Thoracic aorta (tissue), 2 donors: ENCODE measurements at regions not wholly inside any gene's neighbourhood (a gene's known extent, or its start where the extent isn't known, plus 50 kb on each side); places are given as distances from the start of the nearest gene placed in this dataset.

Source experiments
- ATAC-seq: fragments of 150-250 bp; one replicate; pipeline ENCODE4 v1.8.0; 2017; ENCODE audit warnings: low read depth; ENCODE audit not compliant: insufficient number of reproducible peaks, low FRiP score
- DNase-seq: peaks from one replicate; pipeline ENCODE4 v3.0.0-alpha.2; 2020; ENCODE audit warnings: low spot score
- H3K27ac ChIP-seq, 2 donors: fragments of 200-600 bp; sonication (generic); 1 replicate in 1 of 2; 2 replicates in 1 of 2; pipeline ENCODE4 v1.5.1; 2016; ENCODE audit warnings: mild to moderate bottlenecking in 2 of 2, moderate library complexity in 2 of 2
- H3K27me3 ChIP-seq: fragments of 200-600 bp; sonication (generic); replicated peaks from 2 replicates; pipeline ENCODE4 v1.6.0; 2016; ENCODE audit warnings: mild to moderate bottlenecking; ENCODE audit not compliant: insufficient read depth
- H3K36me3 ChIP-seq: fragments of 200-600 bp; sonication (generic); one replicate; pipeline ENCODE4 v1.5.1; 2016
- H3K4me1 ChIP-seq, 2 donors: fragments of 200-600 bp; sonication (generic); 1 replicate in 1 of 2; 2 replicates in 1 of 2; pipeline versions ENCODE4 v1.5.1 to v1.6.0; 2016; ENCODE audit warnings: low read depth in 2 of 2, mild to moderate bottlenecking in 1 of 2; ENCODE audit not compliant: control insufficient read depth in 1 of 2
- H3K4me3 ChIP-seq: fragments of 200-600 bp; sonication (generic); 2 replicates; pipeline ENCODE4 v1.5.1; 2016; ENCODE audit warnings: mild to moderate bottlenecking
- H3K9me3 ChIP-seq: fragments of 200-600 bp; sonication (generic); 2 replicates; pipeline ENCODE4 v1.5.1; 2016
- CTCF ChIP-seq: fragments of 200-600 bp; sonication (generic); IDR thresholded peaks from one replicate; pipeline ENCODE4 v1.5.1; 2019; ENCODE audit warnings: antibody characterized with exemption

- DNase-seq (no peak), ATAC-seq (no peak)
- Histone ChIP-seq H3K27ac (no peak overlapping the region), H3K9me3 (no peaks in the 10 kb centered on the region), H3K4me3 (no peak overlapping the region), H3K36me3 (no peaks in the 10 kb centered on the region), H3K4me1 (no peaks in the 10 kb centered on the region), H3K27me3 (no peaks in the 10 kb centered on the region)
- no peak for TF ChIP-seq CTCF
Observed at GRCh38 chr9:28289746-28290145, 716.5 kb upstream of the C9orf72 start.

- no peaks in the 10 kb centered on the region for H3K4me1 ChIP-seq
- TF ChIP-seq CTCF, result no peak
- no peaks in the 10 kb centered on the region for H3K36me3 ChIP-seq
- ATAC-seq, result no peak
- H3K27me3 ChIP-seq, result no peaks in the 10 kb centered on the region
- no peak for DNase-seq
- no peak overlapping the region for H3K4me3 ChIP-seq
- no peaks in the 10 kb centered on the region for H3K9me3 ChIP-seq
- no peak overlapping the region for H3K27ac ChIP-seq
Observed at GRCh38 chr9:28293369-28294090, 720.2 kb upstream of the C9orf72 start.

DNA sequence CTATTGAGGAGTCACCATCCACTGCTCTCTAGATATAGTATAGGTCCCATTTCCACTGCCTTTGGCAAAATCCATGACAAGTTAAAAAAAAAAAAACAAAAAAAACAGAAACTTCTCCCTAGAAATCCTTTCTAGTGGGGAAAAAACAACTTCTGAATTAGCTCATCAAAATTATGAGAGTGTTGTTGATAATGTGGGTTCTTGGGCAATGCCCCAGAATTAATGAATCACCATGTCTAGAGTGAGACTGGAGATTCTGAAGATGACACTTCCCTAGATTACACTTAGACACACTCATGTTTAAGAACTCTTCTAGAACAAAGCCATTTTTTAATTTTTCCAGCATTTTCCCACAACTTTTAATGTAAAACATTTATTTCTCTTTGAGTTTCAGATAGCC lies 728.0 kb upstream of the C9orf72 start:
- H3K27me3 ChIP-seq, result no peaks in the 10 kb centered on the region
- H3K4me1 ChIP-seq, result no peaks in the 10 kb centered on the region
- H3K36me3 ChIP-seq, result no peaks in the 10 kb centered on the region
- TF ChIP-seq CTCF, result no peak
- H3K9me3 ChIP-seq, result no peaks in the 10 kb centered on the region
- ATAC-seq, result no peak
- no peak overlapping the region for H3K4me3 ChIP-seq
- DNase-seq, result no peak
- no peak overlapping the region for H3K27ac ChIP-seq

GRCh38 chr9:28317745-28318144 lies 744.5 kb upstream of the C9orf72 start:
- Histone ChIP-seq H3K9me3 (no peaks in the 10 kb centered on the region), H3K27me3 (no peaks in the 10 kb centered on the region), H3K4me1 (no peaks in the 10 kb centered on the region), H3K27ac (no peak overlapping the region), H3K4me3 (no peak overlapping the region), H3K36me3 (no peaks in the 10 kb centered on the region)
- no peak for TF ChIP-seq CTCF
- ATAC-seq (no peak), DNase-seq (no peak)

DNA sequence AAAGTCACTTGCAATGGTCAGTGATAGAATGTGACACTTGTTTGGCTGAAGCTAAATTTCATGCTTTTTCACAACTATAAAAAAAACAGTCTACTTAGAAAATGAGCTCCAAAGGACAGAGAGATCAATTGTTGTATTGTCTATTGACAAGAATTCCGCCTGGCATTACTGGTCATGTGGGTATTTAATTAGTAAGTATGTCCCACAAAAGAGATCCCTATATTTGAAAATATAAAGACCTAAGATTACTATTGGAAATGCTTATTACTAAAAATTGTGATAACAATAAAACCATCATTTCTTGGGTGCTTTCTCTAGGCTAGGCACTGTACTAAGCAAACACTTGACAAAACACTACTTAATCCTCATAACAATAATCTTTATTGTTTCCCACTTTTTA lies 745.2 kb upstream of the C9orf72 start:
- no peaks in the 10 kb centered on the region for H3K4me1 ChIP-seq
- ATAC-seq (no peak), DNase-seq (no peak)
- H3K4me3 ChIP-seq, result no peak overlapping the region
- no peak for TF ChIP-seq CTCF
- H3K27ac ChIP-seq, result no peak overlapping the region
- no peaks in the 10 kb centered on the region for H3K36me3 ChIP-seq
- no peaks in the 10 kb centered on the region for H3K27me3 ChIP-seq
- H3K9me3 ChIP-seq, result no peaks in the 10 kb centered on the region
